Naive thymus-derived CD4-positive, alpha-beta T cell (primary cell): ENCODE measurements at regions not wholly inside any gene's neighbourhood (a gene's known extent, or its start where the extent isn't known, plus 50 kb on each side); places are given as distances from the start of the nearest gene placed in this dataset.

Experiments used
- ATAC-seq: fragments of 150-1000 bp; cut with Tn5 transposase; 2 replicates; pipeline ENCODE4 v1.10.0; 2021; ENCODE audit warnings: mild to moderate bottlenecking, moderate library complexity
- CTCF ChIA-PET: fragments of 350-600 bp; sonication (Branson Sonifier 250); formaldehyde crosslinking; loops from one replicate; lab custom pipeline; 2021; ENCODE audit warnings: antibody characterized with exemption; lab: Charles Lee
- POLR2A ChIA-PET: fragments of 350-600 bp; sonication (Branson Sonifier 250); formaldehyde crosslinking; loops from one replicate; lab custom pipeline; 2021; ENCODE audit warnings: antibody characterized with exemption, inconsistent platforms; lab: Charles Lee
- DNase-seq, 9 donors: peaks; one replicate each; pipeline versions ENCODE4 v3.0.0 to v3.0.0-alpha.2; 2020 to 2022; ENCODE audit warnings: mixed read lengths in 1 of 9
- H3K27ac ChIP-seq: one replicate; pipeline ENCODE4 v1.7.0; 2013; ENCODE audit warnings: mild to moderate bottlenecking, low read depth, low read length, moderate library complexity
- H3K27me3 ChIP-seq, 2 donors: one replicate each; pipeline ENCODE4 v1.7.0; 2013; ENCODE audit warnings: low read length in 2 of 2, mild to moderate bottlenecking in 2 of 2, moderate library complexity in 2 of 2; ENCODE audit not compliant: control insufficient read depth in 2 of 2, insufficient read depth in 2 of 2
- H3K36me3 ChIP-seq, 3 experiments: 1 replicate in 2 of 3; 2 replicates in 1 of 3; pipeline ENCODE4 v1.7.0; 2013; ENCODE audit warnings: low read length in 3 of 3, mild to moderate bottlenecking in 3 of 3, moderate library complexity in 1 of 3; ENCODE audit not compliant: insufficient read depth in 3 of 3, control insufficient read depth in 2 of 3
- H3K4me1 ChIP-seq, 2 donors: one replicate each; pipeline ENCODE4 v1.7.0; 2013; ENCODE audit warnings: low read length in 2 of 2, mild to moderate bottlenecking in 2 of 2, moderate library complexity in 1 of 2; ENCODE audit not compliant: control insufficient read depth in 2 of 2, insufficient read depth in 2 of 2
- H3K4me3 ChIP-seq: 2 replicates; pipeline ENCODE4 v1.7.0; 2013; ENCODE audit warnings: mild to moderate bottlenecking, low read length
- H3K9me3 ChIP-seq, 3 experiments: 1 replicate in 2 of 3; 2 replicates in 1 of 3; pipeline ENCODE4 v1.7.0; 2013; ENCODE audit warnings: low read length in 3 of 3; ENCODE audit not compliant: control insufficient read depth in 2 of 3
- H3K27ac Mint-ChIP-seq, 9 donors: one replicate each; pipeline ENCODE4 v1.8.0; 2020 to 2022; ENCODE audit warnings: mixed read lengths in 9 of 9, mild to moderate bottlenecking in 8 of 9, moderate library complexity in 5 of 9, inconsistent platforms in 2 of 9
- H3K27me3 Mint-ChIP-seq, 5 donors: one replicate each; pipeline ENCODE4 v1.8.0; 2021 to 2022; ENCODE audit warnings: mixed read lengths in 5 of 5, mild to moderate bottlenecking in 1 of 5
- H3K36me3 Mint-ChIP-seq, 5 donors: one replicate each; pipeline ENCODE4 v1.8.0; 2020 to 2022; ENCODE audit warnings: mixed read lengths in 5 of 5, mild to moderate bottlenecking in 3 of 5, inconsistent platforms in 1 of 5
- H3K4me1 Mint-ChIP-seq, 7 donors: one replicate each; pipeline ENCODE4 v1.8.0; 2020 to 2022; ENCODE audit warnings: mixed read lengths in 7 of 7, mild to moderate bottlenecking in 3 of 7, inconsistent platforms in 1 of 7
- H3K4me3 Mint-ChIP-seq, 10 donors: one replicate each; pipeline ENCODE4 v1.8.0; 2020 to 2022; ENCODE audit warnings: mild to moderate bottlenecking in 10 of 10, mixed read lengths in 10 of 10, moderate library complexity in 6 of 10, inconsistent platforms in 2 of 10
- H3K9me3 Mint-ChIP-seq, 11 donors: one replicate each; pipeline ENCODE4 v1.8.0; 2020 to 2022; ENCODE audit warnings: mixed read lengths in 11 of 11, mild to moderate bottlenecking in 4 of 11, inconsistent platforms in 1 of 11, moderate library complexity in 1 of 11
- intact Hi-C, 2 donors: fragments of 100-400 bp; cut with micrococcal nuclease; formaldehyde crosslinking; loops; one replicate each; pipeline ENCODE4 v1.15.1; 2023

DNA sequence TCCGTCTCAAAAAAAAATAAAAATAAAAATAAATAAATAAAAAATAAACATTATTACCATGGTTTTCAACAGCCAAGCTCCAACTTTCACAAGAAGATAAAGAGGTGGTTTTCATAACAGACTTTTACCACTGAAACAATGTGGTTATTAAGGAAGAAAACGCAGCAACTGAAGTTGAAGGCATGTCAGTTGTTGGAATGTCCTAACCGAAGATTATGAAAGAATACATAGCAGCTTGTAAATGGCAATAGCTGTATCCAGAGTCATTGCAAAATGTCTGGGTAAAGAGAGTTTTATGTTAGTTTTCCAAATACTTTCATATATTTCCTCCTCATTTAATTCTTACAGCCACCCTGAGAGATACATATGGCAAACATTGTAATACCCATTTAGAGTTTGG lies 161.6 kb upstream of the MARCKS start:
- Mint-ChIP-seq H3K27me3 (peaks cover 0 to 4% (median 0%) of the 10 kb centered on the region in 5 donors), H3K36me3 (no peaks in the 10 kb centered on the region), H3K27ac (no peak overlapping the region), H3K4me3 (no peak overlapping the region), H3K4me1 (peaks cover 0 to 2% (median 0%) of the 10 kb centered on the region in 7 donors), H3K9me3 (peaks cover 0 to 4% (median 0%) of the 10 kb centered on the region in 11 donors)
- Histone ChIP-seq H3K27me3 (no peaks in the 10 kb centered on the region), H3K36me3 (no peaks in the 10 kb centered on the region), H3K27ac (no peak overlapping the region), H3K4me3 (no peak overlapping the region), H3K4me1 (no peaks in the 10 kb centered on the region), H3K9me3 (no peaks in the 10 kb centered on the region)
- ChIA-PET POLR2A (no interaction called here), CTCF (no interaction called here)
- DNase-seq (no peak), ATAC-seq (no peak)
- intact Hi-C loops = no loop called here

GRCh38 chr6:113696960-113697359 lies 160.2 kb upstream of the MARCKS start:
- Mint-ChIP-seq H3K4me3 (no peak overlapping the region), H3K27me3 (peaks cover 0 to 11% (median 4%) of the 10 kb centered on the region in 5 donors), H3K9me3 (peaks cover 0 to 4% (median 0%) of the 10 kb centered on the region in 11 donors), H3K27ac (no peak overlapping the region), H3K4me1 (peaks cover 0 to 2% (median 0%) of the 10 kb centered on the region in 7 donors), H3K36me3 (no peaks in the 10 kb centered on the region)
- intact Hi-C loops = no loop called here
- no peaks in the 10 kb centered on the region for H3K9me3 ChIP-seq
- no peaks in the 10 kb centered on the region for H3K27me3 ChIP-seq
- H3K4me3 ChIP-seq = no peak overlapping the region
- ChIA-PET CTCF (no interaction called here), POLR2A (no interaction called here)
- no peaks in the 10 kb centered on the region for H3K36me3 ChIP-seq
- H3K27ac ChIP-seq = no peak overlapping the region
- ATAC-seq (peak; percentile 75), DNase-seq (no peak)
- H3K4me1 ChIP-seq = no peaks in the 10 kb centered on the region

- Histone ChIP-seq H3K4me1 (no peaks in the 10 kb centered on the region), H3K27ac (no peak overlapping the region), H3K27me3 (no peaks in the 10 kb centered on the region), H3K36me3 (no peaks in the 10 kb centered on the region), H3K4me3 (no peak overlapping the region), H3K9me3 (no peaks in the 10 kb centered on the region)
- POLR2A ChIA-PET = no interaction called here
- H3K27me3 Mint-ChIP-seq = peaks cover 0 to 11% (median 4%) of the 10 kb centered on the region in 5 donors
- H3K4me1 Mint-ChIP-seq = peaks cover 0 to 2% (median 0%) of the 10 kb centered on the region in 7 donors
- CTCF ChIA-PET = no interaction called here
- no peak overlapping the region for H3K27ac Mint-ChIP-seq
- DNase-seq (no peak), ATAC-seq (peak; percentile 69)
- intact Hi-C loops = no loop called here
- no peak overlapping the region for H3K4me3 Mint-ChIP-seq
- H3K9me3 Mint-ChIP-seq = peaks cover 0 to 5% (median 1%) of the 10 kb centered on the region in 11 donors
- no peaks in the 10 kb centered on the region for H3K36me3 Mint-ChIP-seq
These were observed 159.3 kb upstream of the MARCKS start for GRCh38 chr6:113697632-113698410.

DNA sequence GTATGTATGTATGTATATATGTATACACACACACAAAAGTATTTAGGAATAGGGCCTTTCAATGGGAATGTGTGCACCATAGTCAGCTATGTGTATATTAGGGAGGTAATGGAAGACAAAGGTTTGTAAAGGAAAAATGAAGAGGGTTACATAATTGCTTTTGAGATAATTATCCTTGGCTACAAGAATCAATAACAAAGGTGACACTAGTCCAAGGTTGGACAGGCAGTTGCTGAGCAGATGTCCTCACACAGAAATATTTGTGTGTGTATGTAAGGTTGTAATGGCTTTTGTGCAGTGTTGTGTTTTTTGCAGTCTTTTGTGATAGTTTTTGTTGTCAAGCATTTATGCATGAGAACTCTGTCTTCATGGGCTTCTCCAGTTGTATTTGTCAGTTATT lies 157.9 kb upstream of the MARCKS start:
- POLR2A ChIA-PET = no interaction called here
- no peak for DNase-seq
- no peaks in the 10 kb centered on the region for H3K9me3 ChIP-seq
- no peak overlapping the region for H3K27ac ChIP-seq
- intact Hi-C loops = no loop called here
- no peak for ATAC-seq
- no peaks in the 10 kb centered on the region for H3K27me3 ChIP-seq
- Mint-ChIP-seq H3K9me3 (peaks cover 0 to 5% (median 1%) of the 10 kb centered on the region in 11 donors), H3K4me1 (no peaks in the 10 kb centered on the region), H3K36me3 (no peaks in the 10 kb centered on the region), H3K27me3 (peaks cover 0 to 11% (median 4%) of the 10 kb centered on the region in 5 donors), H3K4me3 (no peak overlapping the region), H3K27ac (no peak overlapping the region)
- H3K4me3 ChIP-seq = no peak overlapping the region
- CTCF ChIA-PET = no interaction called here
- H3K36me3 ChIP-seq = no peaks in the 10 kb centered on the region
- no peaks in the 10 kb centered on the region for H3K4me1 ChIP-seq

DNA sequence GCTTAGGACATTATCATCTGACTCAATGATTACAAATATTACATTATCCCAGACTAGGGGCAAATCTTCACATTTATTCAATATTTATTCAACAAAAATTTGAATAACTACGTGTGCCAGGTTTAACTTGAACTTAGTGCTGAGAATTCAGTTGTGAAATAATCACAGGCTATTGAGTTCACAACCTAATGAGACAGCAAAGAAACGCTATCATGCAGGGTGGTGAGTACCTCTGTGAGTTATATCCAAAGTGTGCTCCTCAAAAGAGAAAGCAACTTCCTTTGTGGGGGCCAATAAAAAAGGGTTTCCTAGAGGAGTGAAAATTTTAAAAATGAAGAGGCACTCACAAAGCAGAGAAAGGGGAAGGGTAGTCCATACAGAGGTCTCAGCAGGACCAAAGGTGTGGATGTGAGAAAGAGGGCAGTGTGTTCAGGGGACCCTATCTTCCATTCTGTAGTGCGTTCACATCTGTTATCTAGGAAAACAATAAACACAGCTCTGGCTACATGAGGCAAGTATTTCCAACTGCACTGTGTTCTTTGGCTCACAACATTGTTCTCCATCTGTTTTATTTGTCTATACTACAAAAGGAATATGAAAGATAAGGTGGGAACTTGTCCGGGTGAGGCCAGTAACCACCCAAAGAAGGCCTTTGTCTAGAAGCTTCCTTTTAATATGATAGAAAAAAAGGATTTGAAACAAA lies 155.4 kb upstream of the MARCKS start:
- no peaks in the 10 kb centered on the region for H3K36me3 ChIP-seq
- CTCF ChIA-PET = no interaction called here
- no peak overlapping the region for H3K4me3 Mint-ChIP-seq

DNA sequence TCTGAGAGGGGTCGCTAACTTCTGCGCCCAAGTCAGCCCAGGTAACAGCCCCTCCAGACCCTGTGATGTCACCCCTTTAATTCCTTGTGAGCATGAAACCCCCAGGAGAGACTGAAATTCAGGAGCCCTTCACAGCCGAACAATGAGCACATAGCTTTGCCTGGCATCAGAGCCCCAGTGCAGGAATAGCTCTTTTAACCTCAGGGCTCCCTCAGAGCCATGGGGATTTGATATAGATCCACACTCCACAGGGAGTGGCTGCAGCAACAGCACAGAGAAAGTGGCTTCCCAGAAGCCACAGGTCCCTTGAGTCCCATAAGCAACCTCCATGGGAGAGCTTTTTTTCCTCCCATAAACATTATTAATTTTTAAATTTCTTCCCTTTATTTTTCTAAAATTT lies 150.0 kb upstream of the MARCKS start:
- no peaks in the 10 kb centered on the region for H3K9me3 ChIP-seq
- Mint-ChIP-seq H3K4me3 (no peak overlapping the region), H3K36me3 (no peaks in the 10 kb centered on the region), H3K27ac (no peak overlapping the region), H3K27me3 (peaks cover 0 to 5% (median 0%) of the 10 kb centered on the region in 5 donors), H3K4me1 (no peaks in the 10 kb centered on the region), H3K9me3 (peaks cover 0 to 5% (median 2%) of the 10 kb centered on the region in 11 donors)
- H3K36me3 ChIP-seq = no peaks in the 10 kb centered on the region
- no peak for DNase-seq
- ChIA-PET CTCF (no interaction called here), POLR2A (no interaction called here)
- H3K4me1 ChIP-seq = no peaks in the 10 kb centered on the region
- H3K27ac ChIP-seq = no peak overlapping the region
- intact Hi-C loops = no loop called here
- no peak for ATAC-seq
- no peaks in the 10 kb centered on the region for H3K27me3 ChIP-seq
- H3K4me3 ChIP-seq = no peak overlapping the region

More for the DNA sequence above, 155.4 kb upstream of the MARCKS start:
- DNase-seq = no peak
- intact Hi-C loops = no loop called here
- Mint-ChIP-seq H3K4me1 (no peaks in the 10 kb centered on the region), H3K9me3 (peaks cover 0 to 5% (median 1%) of the 10 kb centered on the region in 11 donors), H3K36me3 (no peaks in the 10 kb centered on the region), H3K27ac (no peak overlapping the region), H3K27me3 (peaks cover 0 to 11% (median 5%) of the 10 kb centered on the region in 5 donors)
- no peaks in the 10 kb centered on the region for H3K4me1 ChIP-seq
- no peaks in the 10 kb centered on the region for H3K27me3 ChIP-seq
- no peaks in the 10 kb centered on the region for H3K9me3 ChIP-seq
- ATAC-seq = no peak
- POLR2A ChIA-PET = no interaction called here
- no peak overlapping the region for H3K27ac ChIP-seq
- H3K4me3 ChIP-seq = no peak overlapping the region
